8988T (cell line): ENCODE measurements at regions not wholly inside any gene's neighbourhood (a gene's known extent, or its start where the extent isn't known, plus 50 kb on each side); places are given as distances from the start of the nearest gene placed in this dataset.
A peak's percentile ranks its signal among the peaks of the same experiment; 100 is the strongest.

Experiments
- DNase-seq: peaks from one replicate; pipeline ENCODE4 v3.0.0; 2011

DNA sequence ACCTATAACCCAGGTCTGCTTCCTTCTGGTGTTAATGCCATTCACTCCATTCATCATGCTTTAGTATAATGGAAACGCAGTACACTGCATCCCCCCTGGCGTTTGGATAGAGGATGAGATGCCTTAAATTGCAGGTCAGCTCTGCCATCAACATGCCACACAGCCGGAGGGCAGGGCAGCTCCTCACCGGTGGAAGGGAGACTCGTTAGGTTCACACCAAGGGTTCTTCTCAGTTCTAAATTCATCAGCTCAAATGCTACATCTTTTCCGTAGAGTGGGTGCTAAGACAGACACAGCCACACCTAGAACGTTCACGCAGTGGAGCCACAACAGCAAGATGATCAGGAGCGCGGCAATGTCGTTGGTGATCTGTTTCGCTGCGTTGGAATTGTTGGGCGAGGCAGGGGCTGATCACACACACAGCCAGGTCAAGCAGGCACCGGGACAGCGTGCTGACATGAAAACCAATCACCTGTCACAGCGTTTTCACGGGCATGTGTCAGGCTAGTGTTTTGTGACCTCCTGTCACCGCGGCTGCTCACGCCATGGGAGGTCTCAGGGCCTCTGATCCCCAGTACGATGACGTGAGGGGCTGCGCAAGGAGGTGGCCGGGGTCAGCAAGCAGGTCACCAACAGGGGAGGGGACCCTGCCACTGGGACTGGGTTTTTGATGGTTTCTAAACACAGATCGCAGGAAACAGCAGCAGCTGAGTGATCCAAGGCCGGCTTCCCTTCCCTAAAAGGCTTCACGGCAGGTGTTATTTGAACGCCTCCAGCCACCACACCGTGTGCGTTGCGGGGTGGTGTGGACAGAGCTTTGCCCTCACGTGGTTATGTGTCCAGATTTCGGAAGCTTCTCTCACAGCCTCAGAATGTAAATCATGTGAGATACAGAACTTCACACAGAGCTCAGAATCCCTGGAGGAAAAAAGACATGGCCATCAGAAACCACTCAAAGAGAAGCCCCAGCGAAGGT, 94.3 kb upstream of the IRS2 start:
- no peak for DNase-seq

DNA sequence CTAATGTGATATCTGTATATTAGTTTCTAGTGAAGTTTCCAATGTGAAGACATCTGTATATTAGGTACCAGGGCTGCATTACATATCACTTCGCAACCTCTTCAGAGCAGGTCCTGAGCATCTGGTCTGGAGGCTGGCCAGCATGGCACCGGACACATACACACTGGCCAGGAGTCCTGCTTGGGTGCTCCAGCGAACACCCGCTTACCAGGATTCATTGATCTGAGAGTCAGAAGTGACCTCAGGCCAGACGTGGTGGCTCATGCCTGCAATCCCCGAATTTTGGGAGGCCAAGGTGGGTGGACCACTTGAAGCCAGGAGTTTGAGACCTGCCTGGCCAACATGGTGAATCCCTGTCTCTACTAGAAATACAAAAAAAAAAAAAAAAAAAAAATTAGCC, 93.0 kb upstream of the IRS2 start:
- no peak for DNase-seq

DNA sequence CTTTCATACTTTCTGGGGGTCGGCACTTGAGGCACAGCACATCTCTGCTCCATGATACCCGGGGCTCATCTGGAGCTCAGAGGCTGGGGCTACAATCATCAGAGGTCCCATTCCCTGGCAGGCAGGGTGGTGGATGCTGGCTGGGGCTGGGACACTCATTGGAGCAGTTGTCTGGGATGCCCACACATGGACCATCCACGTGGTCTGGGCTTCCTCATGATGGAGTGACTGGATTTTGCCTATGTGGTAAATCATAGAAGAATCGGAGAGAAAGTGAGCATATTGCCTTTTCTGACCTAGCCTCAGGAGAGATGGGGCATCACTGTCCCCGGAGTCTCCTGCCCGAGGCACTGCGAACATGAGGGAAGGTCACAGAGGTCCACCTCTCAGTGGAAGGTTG, 91.4 kb upstream of the IRS2 start:
- DNase-seq, result no peak

DNA sequence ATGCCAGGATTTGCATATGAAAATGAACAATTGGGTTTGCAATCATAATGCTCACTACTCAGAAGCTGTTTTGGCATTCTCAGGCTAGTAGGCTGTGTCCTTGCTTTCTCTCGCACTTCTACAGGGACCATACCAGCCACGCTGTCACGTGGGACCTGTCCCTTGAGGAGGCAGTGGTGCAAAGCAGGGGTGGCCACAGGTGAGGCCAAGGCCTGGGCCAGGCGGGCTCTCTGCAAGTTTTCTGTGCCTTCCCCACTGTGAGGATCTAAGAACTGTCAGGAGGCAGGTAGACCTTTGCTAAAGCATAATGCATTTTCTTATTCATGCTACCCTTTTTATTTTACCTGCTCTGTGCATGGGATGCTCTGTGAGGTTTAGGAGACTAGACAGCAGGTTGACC, 89.4 kb upstream of the IRS2 start:
- DNase-seq, result no peak

DNA sequence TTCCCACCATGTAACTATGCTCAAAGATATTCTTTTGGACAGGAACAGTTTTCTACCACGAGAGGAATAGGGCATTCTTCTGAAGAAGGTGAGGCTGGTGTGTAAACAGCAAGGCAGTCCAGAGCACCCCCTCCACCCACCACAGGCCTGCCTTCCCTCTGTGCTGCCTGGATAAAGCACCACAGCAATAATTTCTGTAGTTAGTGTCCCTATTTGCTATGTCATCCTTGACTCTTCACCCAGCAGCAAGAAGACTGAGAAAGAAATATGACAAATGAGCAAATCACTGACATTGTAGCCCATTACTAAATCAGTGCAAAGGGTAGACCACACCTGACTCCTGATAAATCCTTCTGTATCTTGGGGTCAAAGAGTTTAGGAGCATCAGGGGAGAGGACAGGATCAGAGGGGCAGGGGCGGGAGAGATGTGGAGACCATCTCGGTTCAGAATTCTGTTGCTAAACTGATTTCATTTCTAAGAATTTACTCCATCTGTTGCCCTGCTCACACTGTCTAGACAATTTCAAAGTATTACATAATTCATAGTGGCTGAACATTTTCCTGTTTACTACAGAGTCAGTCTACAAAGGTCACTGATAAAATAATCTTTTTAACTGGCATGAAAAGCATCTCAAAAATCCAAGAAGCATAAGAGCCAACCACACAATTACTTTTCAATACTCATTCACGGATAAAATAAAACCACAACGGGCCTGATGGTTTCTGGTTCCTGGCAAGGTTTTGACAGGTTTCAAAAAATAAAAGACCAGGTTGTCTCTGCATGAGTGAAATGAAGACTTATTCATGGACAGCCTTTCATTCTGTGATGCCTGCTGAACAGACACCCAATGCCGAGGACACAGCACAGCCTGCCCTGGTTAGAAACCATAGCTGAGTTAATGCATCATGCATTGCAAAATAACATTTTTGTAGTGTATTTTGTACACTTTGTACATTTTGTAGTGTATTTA, 88.4 kb upstream of the IRS2 start:
- no peak for DNase-seq

DNA sequence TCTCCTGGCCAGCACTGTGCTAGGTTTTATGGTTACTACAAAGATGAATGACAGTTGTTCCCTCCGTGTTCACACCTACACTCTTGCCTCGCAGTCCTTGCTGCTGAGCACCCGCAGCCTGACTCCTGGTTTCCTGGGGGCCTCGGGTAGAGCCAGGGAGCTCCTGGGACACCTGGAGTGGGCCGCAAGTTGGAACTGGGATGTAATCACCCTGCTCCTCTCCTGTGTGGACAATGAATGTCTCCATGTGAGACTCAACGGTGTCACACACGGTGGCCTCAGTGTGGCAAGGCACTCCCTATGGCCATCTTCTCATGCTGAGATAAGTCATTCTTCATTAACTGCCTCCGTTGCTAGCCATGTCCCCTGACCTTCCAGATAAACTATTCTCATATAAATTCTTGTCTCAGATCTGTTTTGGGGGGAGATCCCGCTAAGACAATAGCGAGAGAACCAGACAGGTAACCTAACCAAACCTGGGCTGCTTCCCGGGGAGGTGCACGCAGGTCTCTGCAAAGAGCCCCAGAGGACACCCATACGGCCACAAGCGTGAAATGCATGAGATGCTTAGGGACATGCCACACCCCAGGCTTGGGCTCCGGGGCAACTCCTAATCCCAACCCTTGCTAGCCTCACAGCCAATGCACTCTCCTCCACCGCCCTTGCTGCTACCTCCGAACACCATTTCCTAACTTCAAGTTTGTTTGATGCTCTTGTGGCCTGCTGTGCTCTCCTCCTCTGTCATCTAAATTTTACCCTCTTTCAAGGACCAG, 87.2 kb upstream of the IRS2 start:
- no peak for DNase-seq

DNA sequence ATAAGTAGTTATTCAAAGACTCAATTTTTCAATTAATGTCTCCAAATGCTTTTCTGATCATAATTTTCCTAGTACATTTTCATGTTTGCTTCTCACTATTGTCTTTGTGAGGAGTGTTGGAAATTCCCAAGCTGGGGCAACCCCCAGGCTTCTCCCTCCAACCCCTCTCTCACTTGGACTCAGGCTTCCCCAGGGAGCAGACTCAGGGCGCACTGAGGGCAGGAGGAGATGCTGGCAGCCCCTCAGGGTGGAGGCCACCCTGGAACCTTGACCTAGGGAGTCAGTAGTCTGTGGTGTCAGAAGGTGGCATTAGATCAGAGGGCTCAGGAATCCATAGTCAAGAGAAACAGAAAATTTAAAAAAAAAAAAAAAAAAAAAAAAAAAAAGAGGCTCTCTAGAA, 86.5 kb upstream of the IRS2 start:
- no peak for DNase-seq

DNA sequence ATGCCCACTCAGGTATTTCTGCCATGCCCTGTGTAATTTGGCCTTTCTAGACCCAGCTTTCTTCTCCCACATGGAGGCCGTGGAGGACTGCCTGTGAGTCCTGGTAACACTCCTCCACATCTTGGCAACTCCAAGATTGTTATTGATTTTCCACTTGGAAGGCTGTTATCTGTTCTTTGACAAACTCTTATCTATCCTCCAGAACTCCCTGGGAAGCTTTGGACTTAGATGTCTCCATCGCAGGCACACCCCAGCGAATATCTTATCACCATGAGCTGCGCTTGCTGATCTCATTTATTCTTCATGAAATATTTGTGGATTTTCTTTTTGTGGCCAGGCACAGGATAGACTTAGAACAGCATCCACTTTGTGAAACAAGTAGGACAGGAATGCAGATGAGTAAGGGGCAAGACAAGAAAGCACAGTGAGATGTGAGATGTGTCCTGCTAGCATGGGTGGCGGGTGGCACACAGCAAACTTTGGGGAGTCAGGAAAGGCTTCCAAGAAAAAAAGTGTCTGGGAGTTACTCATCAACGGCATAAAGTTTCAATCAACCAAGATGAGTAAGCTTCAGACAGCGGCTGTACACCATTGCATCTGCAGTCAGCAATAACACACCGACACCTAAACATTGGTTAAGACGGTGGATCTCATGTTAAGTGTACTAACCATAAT, 84.5 kb upstream of the IRS2 start:
- DNase-seq, result no peak

DNA sequence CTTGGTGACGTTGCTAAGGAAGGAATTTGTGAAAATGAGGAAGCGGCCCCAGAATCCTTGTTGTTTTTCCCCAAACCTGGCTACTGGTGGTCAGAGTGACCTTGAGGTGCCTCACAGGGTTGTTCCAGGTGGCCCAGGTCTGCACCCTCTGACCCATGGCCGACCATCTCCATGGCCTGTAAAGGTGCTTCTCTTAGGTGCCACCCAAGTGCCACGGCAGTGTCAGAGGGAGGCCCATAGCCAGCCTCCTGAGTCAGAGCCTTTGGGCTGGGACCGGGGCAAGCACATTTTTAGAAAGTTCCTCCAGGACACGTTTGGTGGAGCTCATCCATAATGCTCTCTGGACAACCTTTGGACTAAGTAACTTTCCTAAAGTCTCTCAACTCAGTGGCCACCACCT, 83.9 kb upstream of the IRS2 start:
- no peak for DNase-seq

DNA sequence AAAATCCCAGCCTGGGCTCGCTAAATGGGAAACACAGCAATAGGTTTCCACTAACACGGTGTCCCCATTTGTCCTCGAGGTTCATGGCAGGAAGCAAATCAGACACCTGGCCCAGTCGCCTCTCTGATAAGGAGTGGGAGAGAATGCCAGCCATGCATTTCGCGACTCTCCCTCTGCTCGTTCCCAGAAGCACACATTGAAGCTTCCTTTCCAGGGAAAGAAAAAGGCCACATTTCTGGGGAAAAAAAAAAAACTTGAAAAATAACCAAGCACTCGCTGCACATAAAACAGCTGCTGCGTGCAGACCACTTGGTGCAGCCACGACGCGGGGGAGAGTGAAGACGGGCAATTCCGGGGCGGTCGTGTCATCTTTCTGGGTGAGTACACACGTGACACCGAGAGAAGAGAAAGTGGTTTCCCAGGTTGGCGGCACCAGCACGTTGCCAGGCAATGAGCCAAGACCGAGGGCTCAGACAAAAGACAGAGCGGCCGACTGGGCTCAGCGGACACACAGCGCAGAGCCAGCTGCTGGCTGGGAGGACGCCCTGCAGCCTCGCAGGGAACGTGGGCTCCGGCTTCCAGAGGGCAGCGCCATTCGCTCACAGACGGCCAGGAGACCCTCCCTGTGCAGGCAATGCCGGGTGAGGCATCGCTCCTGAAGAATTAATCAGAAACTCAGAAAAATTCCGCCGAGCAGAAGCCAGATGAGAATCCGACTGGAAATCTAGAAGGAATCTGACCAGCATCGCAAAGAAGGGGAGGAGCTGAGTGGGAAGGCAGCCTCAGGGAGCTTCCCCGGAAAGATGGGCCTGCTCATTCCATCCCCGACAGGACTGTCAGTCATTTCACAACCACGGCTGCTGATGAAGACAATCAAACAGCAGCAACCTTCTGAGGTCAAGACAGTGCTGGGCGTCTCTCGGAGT, 83.2 kb upstream of the IRS2 start:
- peak; percentile 52 for DNase-seq

DNA sequence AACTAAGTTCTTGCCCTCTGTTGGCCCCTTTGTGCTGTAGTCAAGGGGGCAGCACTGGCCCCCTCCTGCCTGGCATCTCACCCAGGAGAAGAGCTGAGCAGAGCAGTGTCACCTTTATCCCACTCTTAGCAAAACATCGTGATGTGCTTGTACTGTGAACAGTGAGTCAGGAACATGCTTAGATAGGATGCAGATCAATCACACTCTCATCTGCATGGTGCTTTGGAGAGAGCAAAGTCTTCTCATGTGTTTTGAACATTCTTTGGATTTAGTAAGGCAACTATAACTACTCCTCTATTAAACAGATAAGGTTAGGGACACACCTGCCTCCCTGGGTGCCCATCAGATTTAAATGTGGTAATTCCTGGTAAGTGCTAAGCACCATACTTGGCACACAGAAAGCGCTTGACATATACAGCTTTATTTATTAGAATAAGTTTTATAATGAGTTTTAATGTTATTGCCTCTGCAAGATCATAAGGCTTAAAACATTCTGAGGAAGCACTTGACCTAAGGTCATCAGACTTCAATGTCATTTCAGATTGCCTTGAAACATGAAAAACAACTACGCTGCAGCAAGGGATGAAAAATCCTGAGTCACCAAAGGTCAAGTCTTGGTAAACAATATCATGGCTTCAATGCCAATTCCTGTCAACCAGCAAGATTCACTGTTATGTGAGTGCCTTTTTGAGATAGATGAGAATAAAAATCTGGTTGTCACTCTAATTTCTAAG, 82.4 kb upstream of the IRS2 start:
- no peak for DNase-seq

DNA sequence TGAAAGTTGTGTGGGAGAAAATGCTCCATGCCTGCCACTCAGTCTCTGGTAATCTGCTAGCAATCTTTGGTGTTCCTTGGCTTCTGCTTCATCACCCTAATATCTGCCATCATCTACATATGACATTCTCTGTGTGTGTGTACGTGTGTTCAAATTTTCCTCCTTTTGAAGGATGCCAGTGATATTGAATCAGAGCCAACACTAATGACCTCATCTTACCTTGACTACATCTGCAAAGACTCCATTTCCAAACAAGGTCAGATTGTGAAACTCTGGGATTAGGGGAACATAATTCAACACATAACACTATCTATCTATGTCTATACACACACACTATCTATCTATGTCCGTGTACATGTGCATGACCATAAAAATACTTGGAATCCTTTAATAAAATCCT, 81.4 kb upstream of the IRS2 start:
- no peak for DNase-seq

DNA sequence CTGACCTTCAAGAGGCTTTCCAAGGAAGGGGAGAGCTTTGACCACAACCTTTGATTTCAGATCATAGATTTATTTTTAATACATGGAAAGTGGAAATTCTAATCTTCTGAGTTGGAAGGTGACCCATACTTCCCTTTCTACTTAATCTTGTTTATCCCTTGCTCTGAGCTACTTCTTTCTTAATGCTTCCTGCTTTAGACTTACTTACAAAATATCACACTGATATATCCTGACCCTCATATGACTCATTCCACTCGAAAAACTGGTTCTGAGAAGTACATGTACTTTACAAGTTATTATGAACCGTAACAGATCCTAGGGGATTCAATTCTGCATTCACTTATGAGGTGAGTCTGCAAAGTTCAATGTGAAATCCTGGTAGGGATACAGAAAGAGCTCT, 76.2 kb upstream of the IRS2 start:
- no peak for DNase-seq

DNA sequence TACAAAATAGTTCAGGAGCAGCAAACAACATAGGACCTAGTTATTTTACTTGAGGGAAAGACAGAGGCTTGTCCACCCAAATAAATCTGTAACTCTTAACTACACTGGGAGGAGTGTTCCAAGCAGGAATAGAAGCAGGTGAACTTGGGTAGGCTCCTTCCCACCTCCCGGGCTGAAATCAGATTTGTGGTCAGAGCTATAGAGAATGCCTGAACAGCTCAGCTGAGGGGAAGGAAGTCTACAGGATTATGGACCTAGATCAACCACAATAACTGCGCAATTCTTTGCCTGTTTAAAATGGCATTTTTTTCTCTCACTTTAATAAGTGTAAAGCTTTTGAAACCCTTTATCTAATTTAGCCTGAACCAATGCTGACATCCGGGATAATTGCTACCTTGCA, 73.5 kb upstream of the IRS2 start:
- DNase-seq, result no peak

DNA sequence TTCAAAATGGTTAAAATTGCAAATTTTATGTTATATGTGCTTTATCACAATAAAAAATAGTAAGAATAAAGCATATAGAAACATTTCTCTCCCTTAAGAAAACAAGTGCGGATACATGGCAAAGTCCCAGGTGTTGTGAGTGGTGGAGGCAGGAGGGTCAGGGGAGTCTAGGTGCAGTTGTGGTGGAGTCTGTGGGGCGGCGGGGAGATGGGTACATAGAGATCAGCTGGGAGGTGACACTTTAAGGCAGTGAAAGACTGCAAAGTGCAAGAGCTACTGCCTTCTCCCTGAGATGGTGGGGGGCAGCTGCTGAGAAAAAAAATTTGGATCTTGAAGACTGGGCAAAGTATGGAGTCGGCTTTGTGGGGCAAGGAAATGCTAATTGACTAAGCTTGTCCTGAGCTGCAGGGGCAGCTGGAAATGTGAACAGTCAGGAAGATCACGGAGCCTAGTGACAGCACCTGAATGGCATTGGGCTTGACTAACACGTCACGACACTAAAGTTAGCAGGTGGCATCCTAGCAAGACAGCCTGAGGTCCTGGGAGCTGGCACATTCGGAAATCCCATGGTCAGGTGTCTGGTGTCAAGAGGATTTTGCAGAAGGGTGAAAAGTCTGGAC, 72.9 kb upstream of the IRS2 start:
- no peak for DNase-seq

DNA sequence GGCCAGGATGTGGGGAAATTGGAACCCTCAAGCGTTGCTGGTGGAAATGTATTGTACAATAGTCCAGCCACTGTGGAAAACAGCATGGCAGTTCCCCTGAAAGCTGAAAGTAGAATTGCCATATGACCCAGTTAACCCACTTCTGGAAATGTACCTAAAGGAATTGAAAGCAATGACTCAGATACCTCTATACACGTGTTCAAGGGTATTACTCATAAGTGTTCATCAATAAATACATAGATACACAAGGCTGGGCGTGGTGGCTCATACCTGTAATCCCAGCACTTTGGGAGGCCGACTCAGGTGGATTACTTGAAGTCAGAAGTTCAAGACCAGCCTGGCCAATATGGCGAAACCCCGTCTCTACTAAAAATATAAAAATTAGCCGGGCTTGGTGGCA, 71.9 kb upstream of the IRS2 start:
- DNase-seq, result no peak

DNA sequence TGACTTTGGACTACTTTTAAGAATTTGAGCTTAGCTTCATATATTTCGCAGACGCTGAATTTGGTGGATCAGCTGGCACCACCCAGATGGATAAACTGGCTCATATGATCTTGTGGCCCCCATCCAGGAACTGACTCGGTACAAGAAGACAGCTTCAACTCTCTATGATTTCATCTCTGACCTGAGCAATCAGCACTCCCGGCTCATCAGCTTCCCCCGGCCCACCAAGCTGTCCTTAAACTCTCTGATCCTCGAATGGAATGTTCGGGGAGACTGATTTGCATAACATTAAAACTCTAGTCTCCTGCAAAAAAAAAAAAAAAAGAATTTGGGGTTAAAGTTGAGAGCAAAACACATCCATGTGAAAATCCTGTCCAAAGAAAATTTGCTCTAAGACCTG, 71.4 kb upstream of the IRS2 start:
- DNase-seq, result no peak

DNA sequence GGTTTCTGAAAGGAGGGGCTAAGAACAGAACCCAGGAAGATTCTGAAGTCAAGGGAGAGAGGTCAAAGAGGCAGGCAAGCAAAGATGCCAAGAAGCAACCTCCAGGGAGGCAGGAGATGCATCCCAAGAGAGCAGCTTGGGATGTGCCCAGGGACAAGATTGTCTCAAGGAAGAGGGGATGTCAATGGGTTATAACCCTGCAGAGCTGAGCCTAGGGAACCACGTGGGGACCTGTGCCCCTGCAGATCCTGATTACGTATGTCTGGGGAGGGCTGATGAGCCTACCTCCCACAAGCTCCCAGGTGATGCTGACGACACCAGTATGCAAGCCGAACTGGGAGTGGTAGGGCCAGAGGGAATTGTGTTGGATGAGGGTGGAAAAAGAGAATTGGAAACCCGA, 70.9 kb upstream of the IRS2 start:
- no peak for DNase-seq

DNA sequence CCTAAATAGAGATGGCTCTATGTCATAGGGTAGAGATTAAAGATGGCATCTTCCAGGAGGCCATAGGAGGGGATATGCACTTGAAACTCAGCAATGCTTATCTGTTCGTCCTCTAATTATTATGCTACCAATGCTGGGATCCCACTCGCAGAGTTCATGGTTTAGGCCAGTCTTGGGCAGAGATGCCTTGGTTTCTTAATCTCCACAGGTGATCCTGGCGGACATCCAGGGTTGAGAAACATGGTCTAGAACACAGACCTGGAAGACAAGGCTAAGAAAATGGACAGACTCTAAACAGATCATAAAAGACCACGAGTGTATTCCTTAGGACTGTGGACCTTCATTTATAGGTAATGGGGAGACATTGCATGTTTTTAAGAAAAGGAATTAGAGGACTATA, 70.0 kb upstream of the IRS2 start:
- DNase-seq, result no peak

DNA sequence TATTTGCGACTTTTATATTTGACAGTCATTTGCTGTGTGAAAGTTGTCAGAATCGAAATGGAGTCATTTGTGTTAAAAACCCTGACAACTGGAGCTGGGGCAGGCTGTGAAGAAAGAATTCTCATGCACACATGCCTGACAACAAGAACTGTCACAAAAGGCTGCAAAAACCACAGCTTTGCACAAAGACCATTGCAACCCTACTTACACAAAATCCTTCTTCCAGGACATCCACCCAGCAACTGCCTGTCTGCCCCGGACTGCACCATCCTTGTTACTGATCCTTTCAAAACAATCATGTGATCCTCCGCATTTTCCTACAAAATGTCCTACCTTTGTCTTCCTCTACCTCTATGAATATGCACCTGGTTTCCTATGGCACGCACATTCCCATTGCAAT, 66.8 kb upstream of the IRS2 start:
- DNase-seq, result no peak
